Neuronal stem cell (in vitro differentiated cells): ENCODE measurements at regions not wholly inside any gene's neighbourhood (a gene's known extent, or its start where the extent isn't known, plus 50 kb on each side); places are given as distances from the start of the nearest gene placed in this dataset.
"Not testable (repeated sequence)": the region's sequence is repeated elsewhere in the genome, so short reads cannot be mapped to it uniquely, and the experiment has no call there.

ENCODE experiments used
- DNase-seq: peaks from one replicate; pipeline ENCODE4 v3.0.0-alpha.2; 2013; ENCODE audit warnings: low spot score
- H2AFZ ChIP-seq: one replicate; pipeline ENCODE4 v1.6.1; 2013; ENCODE audit warnings: mild to moderate bottlenecking, low read length, inconsistent platforms
- H2AK5ac ChIP-seq: 2 replicates; pipeline ENCODE4 v1.6.1; 2013; ENCODE audit warnings: low read depth, mild to moderate bottlenecking, inconsistent platforms, low read length, moderate library complexity, mixed read lengths
- H2BK120ac ChIP-seq: 2 replicates; pipeline ENCODE4 v1.6.1; 2013; ENCODE audit warnings: low read depth, mild to moderate bottlenecking, inconsistent platforms, low read length, moderate library complexity, mixed read lengths
- H2BK12ac ChIP-seq: one replicate; pipeline ENCODE4 v1.6.1; 2013; ENCODE audit warnings: low read length, inconsistent platforms
- H2BK15ac ChIP-seq: 2 replicates; pipeline ENCODE4 v1.6.1; 2013; ENCODE audit warnings: mild to moderate bottlenecking, low read length, inconsistent platforms, mixed read lengths
- H2BK5ac ChIP-seq: one replicate; pipeline ENCODE4 v1.6.1; 2013; ENCODE audit warnings: inconsistent platforms, mild to moderate bottlenecking, low read length, moderate library complexity
- H3K14ac ChIP-seq: one replicate; pipeline ENCODE4 v1.6.1; 2013; ENCODE audit warnings: low read length, inconsistent platforms
- H3K18ac ChIP-seq: 2 replicates; pipeline ENCODE4 v1.6.1; 2013; ENCODE audit warnings: low read length, inconsistent platforms
- H3K23ac ChIP-seq: 2 replicates; pipeline ENCODE4 v1.6.1; 2013; ENCODE audit warnings: low read depth, mild to moderate bottlenecking, mixed read lengths, low read length, inconsistent platforms; ENCODE audit not compliant: poor library complexity
- H3K27ac ChIP-seq: replicated peaks from 3 replicates; pipeline ENCODE4 v1.5.1; 2013; ENCODE audit warnings: low read length, inconsistent platforms
- H3K27me3 ChIP-seq, 3 experiments: 2 replicates each; pipeline ENCODE4 v1.6.1; 2013; ENCODE audit warnings: low read length in 3 of 3, mild to moderate bottlenecking in 2 of 3, inconsistent platforms in 1 of 3, low read depth in 1 of 3, mixed read lengths in 1 of 3, moderate library complexity in 1 of 3; ENCODE audit not compliant: control insufficient read depth in 3 of 3, insufficient read depth in 3 of 3
- H3K36me3 ChIP-seq, 2 donors: replicated peaks in 1 of 2; 2 replicates each; pipeline ENCODE4 v1.6.1; 2013; ENCODE audit warnings: low read length in 2 of 2; ENCODE audit not compliant: control insufficient read depth in 2 of 2, insufficient read depth in 2 of 2
- H3K4ac ChIP-seq: 2 replicates; pipeline ENCODE4 v1.6.1; 2013; ENCODE audit warnings: inconsistent platforms, mild to moderate bottlenecking, low read length, moderate library complexity
- H3K4me1 ChIP-seq, 2 donors: 1 replicate in 1 of 2; 2 replicates in 1 of 2; pipeline ENCODE4 v1.6.1; 2013; ENCODE audit warnings: low read length in 2 of 2, low read depth in 1 of 2; ENCODE audit not compliant: control insufficient read depth in 2 of 2, insufficient read depth in 1 of 2
- H3K4me2 ChIP-seq: one replicate; pipeline ENCODE4 v1.6.1; 2013; ENCODE audit warnings: mild to moderate bottlenecking, low read length, inconsistent platforms; ENCODE audit not compliant: insufficient read depth, poor library complexity, severe bottlenecking
- H3K4me3 ChIP-seq, 2 donors: 2 replicates each; pipeline ENCODE4 v1.5.1; 2013; ENCODE audit warnings: low read length in 2 of 2, mild to moderate bottlenecking in 2 of 2, inconsistent platforms in 1 of 2, moderate library complexity in 1 of 2
- H3K79me1 ChIP-seq: one replicate; pipeline ENCODE4 v1.6.1; 2013; ENCODE audit warnings: low read depth, mild to moderate bottlenecking, inconsistent platforms, low read length, moderate library complexity
- H3K9ac ChIP-seq: one replicate; pipeline ENCODE4 v1.6.1; 2013; ENCODE audit warnings: mild to moderate bottlenecking, low read depth, low read length, inconsistent platforms; ENCODE audit not compliant: poor library complexity
- H3K9me3 ChIP-seq, 2 donors: replicated peaks in 1 of 2; 2 replicates each; pipeline versions ENCODE3 to v1.6.1; 2013; ENCODE audit warnings: low read length in 2 of 2, mild to moderate bottlenecking in 2 of 2, inconsistent platforms in 1 of 2, low read depth in 1 of 2, mixed read lengths in 1 of 2, moderate library complexity in 1 of 2; ENCODE audit not compliant: control insufficient read depth in 2 of 2, insufficient read depth in 1 of 2
- H4K8ac ChIP-seq: one replicate; pipeline ENCODE4 v1.6.1; 2013; ENCODE audit warnings: low read depth, mild to moderate bottlenecking, inconsistent platforms, low read length, moderate library complexity
- H4K91ac ChIP-seq: one replicate; pipeline ENCODE4 v1.6.1; 2013; ENCODE audit warnings: low read length, low read depth, mild to moderate bottlenecking, inconsistent platforms; ENCODE audit not compliant: poor library complexity
- WGBS, 2 donors: extraction: QIAGEN DNeasy Blood & Tissue Kit; methylation state at CpG; one replicate each; pipeline ENCODE4 v1.1.7; 2013; ENCODE audit warnings: missing lambda C conversion rate in 2 of 2, mixed read lengths in 1 of 2; ENCODE audit not compliant: insufficient read length in 2 of 2, insufficient replicate concordance in 1 of 2; ENCODE audit errors: extremely low coverage in 2 of 2; 5-methylcytosine and 5-hydroxymethylcytosine counted together

- H2BK5ac ChIP-seq = no peak overlapping the region
- H2AFZ ChIP-seq = no peak overlapping the region
- DNase-seq = no peak
- no peak overlapping the region for H4K91ac ChIP-seq
- peak overlapping the region; percentile 43 for H3K23ac ChIP-seq
- H3K4me3 ChIP-seq = no peak overlapping the region
- no peak overlapping the region for H2AK5ac ChIP-seq
- no CpG with 5 or more reads among the region's 4 CpGs for WGBS, 2 donors
- no peak overlapping the region for H3K4ac ChIP-seq
- no peak overlapping the region for H3K18ac ChIP-seq
- no peak overlapping the region for H3K14ac ChIP-seq
- H2BK12ac ChIP-seq = no peak overlapping the region
- H4K8ac ChIP-seq = no peak overlapping the region
- H3K27me3 ChIP-seq = peaks cover 0 to 21% (median 6%) of the 10 kb centered on the region in 3 experiments
- H3K79me1 ChIP-seq = peaks cover 3% of the 10 kb centered on the region
- H3K36me3 ChIP-seq = no peaks in the 10 kb centered on the region
- H2BK120ac ChIP-seq = no peak overlapping the region
- no peak overlapping the region for H2BK15ac ChIP-seq
- H3K4me1 ChIP-seq = no peaks in the 10 kb centered on the region
- H3K9me3 ChIP-seq = peaks cover 0 to 4% of the 10 kb centered on the region in 2 donors
- H3K9ac ChIP-seq = no peak overlapping the region
- H3K4me2 ChIP-seq = no peak overlapping the region
- no peak overlapping the region for H3K27ac ChIP-seq
Observed at GRCh38 chr2:242044313-242044590, 174.7 kb downstream of the RTP5 start.

- not testable (repeated sequence) for H2BK5ac ChIP-seq, H3K9ac ChIP-seq, H3K4me3 ChIP-seq, H3K4me1 ChIP-seq, H4K8ac ChIP-seq, H2AK5ac ChIP-seq, H3K18ac ChIP-seq, H2AFZ ChIP-seq, H2BK120ac ChIP-seq, H2BK15ac ChIP-seq, H3K23ac ChIP-seq, H3K4ac ChIP-seq, DNase-seq, H3K9me3 ChIP-seq, H3K79me1 ChIP-seq, H3K14ac ChIP-seq, H3K36me3 ChIP-seq, H3K4me2 ChIP-seq, H4K91ac ChIP-seq, H2BK12ac ChIP-seq, H3K27ac ChIP-seq
- peaks cover 0 to 21% (median 6%) of the 10 kb centered on the region in 3 experiments for H3K27me3 ChIP-seq
- WGBS, 2 donors = no CpG with 5 or more reads among the region's 25 CpGs
Observed at GRCh38 chr2:242045596-242046144, 176.1 kb downstream of the RTP5 start.

DNA sequence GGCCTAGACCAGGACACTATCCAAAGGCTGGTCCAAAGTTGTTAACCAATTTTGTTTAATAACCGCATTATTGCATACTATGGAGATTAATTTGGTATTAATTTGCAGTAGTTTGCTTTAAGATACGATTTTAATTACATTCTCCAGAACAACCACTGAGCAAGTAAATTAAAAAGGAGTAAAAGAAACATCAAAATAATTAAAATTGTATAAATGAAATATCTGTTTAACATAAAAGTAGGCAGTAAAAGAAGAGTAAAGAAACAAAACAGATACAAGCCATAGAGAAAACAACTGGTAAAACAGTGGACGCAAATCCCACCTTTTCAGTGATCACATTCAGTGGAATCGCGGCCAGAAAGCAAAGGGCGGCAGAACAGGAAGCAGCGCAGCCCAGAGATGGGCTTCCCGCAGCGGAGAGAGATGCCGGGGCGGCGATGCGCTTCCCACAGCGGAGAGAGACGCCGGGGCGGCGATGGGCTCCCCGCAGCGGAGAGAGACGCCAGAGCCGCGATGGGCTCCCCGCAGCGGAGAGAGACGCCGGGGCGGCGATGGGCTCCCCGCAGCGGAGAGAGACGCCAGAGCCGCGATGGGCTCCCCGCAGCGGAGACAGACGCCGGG lies 176.8 kb downstream of the RTP5 start:
- Histone ChIP-seq H3K79me1 (no peaks in the 10 kb centered on the region), H2BK5ac (no peak overlapping the region), H3K4me2 (peak overlapping the region; percentile 11), H3K27ac (no peak overlapping the region), H3K36me3 (no peaks in the 10 kb centered on the region), H2AK5ac (no peak overlapping the region), H3K14ac (no peak overlapping the region), H3K4me3 (no peak overlapping the region), H3K18ac (no peak overlapping the region), H3K27me3 (peaks cover 0 to 21% (median 6%) of the 10 kb centered on the region in 3 experiments), H2BK15ac (no peak overlapping the region), H4K8ac (no peak overlapping the region), H2BK12ac (no peak overlapping the region), H3K23ac (no peak overlapping the region), H3K9ac (no peak overlapping the region), H4K91ac (no peak overlapping the region), H3K4me1 (no peaks in the 10 kb centered on the region), H2AFZ (no peak overlapping the region), H3K4ac (no peak overlapping the region), H2BK120ac (no peak overlapping the region), H3K9me3 (peaks cover 0 to 4% of the 10 kb centered on the region in 2 donors)
- no peak for DNase-seq
- no CpG with 5 or more reads among the region's 38 CpGs for whole genome bisulfite sequencing, 2 donors

DNA sequence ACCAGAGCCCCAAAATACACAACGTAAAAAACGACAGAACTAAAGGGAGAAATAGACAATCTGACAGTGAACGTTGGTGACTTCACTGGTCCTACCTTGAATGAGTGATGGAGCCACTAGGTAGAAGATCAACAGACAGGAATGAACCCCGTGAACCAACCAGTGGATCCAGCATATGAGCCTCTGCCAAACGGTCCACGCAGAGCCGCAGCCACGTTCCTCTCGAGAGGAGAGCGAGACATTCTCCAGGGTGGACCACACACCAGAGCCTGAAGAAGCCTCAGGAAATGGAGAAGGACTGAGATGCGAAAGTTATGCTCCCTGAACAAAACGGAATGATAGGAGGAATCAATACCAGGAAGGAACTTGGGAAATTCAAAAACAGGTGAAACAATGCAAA lies 178.4 kb downstream of the RTP5 start:
- no peak overlapping the region for H3K4me2 ChIP-seq
- no peak overlapping the region for H2AK5ac ChIP-seq
- peak overlapping the region; percentile 24 for H3K18ac ChIP-seq
- H3K23ac ChIP-seq = no peak overlapping the region
- DNase-seq = no peak
- H3K79me1 ChIP-seq = no peaks in the 10 kb centered on the region
- no peaks in the 10 kb centered on the region for H3K36me3 ChIP-seq
- peaks cover 0 to 4% of the 10 kb centered on the region in 2 donors for H3K9me3 ChIP-seq
- H2BK12ac ChIP-seq = no peak overlapping the region
- no peak overlapping the region for H2BK5ac ChIP-seq
- H3K4me3 ChIP-seq = no peak overlapping the region
- H3K9ac ChIP-seq = no peak overlapping the region
- H3K14ac ChIP-seq = no peak overlapping the region
- H3K27ac ChIP-seq = no peak overlapping the region
- H3K27me3 ChIP-seq = peaks cover 0 to 25% (median 6%) of the 10 kb centered on the region in 3 experiments
- no peak overlapping the region for H3K4ac ChIP-seq
- no peak overlapping the region for H4K8ac ChIP-seq
- H2AFZ ChIP-seq = no peak overlapping the region
- no peak overlapping the region for H2BK120ac ChIP-seq
- no CpG with 5 or more reads among the region's 12 CpGs for WGBS, 2 donors
- H2BK15ac ChIP-seq = no peak overlapping the region
- H3K4me1 ChIP-seq = no peaks in the 10 kb centered on the region
- no peak overlapping the region for H4K91ac ChIP-seq
